ENCODE measurements at regions not wholly inside any gene's neighbourhood (a gene's known extent, or its start where the extent isn't known, plus 50 kb on each side); places are given as distances from the start of the nearest gene placed in this dataset.

GRCh38 chr10:83915801-83916200 lies 223.5 kb upstream of the GHITM start:
- no peak overlapping the region for H3K14ac ChIP-seq (ENCODE audit: low read length)
- H2BK120ac ChIP-seq (ENCODE audit: insufficient read depth, low read length, poor library complexity), result no peak overlapping the region
- H3K4ac ChIP-seq (ENCODE audit: low read depth, low read length), result no peak overlapping the region
- DNase-seq, result no peak
- no peak overlapping the region for H3K18ac ChIP-seq (ENCODE audit: low read length)
- no peak overlapping the region for H4K8ac ChIP-seq (ENCODE audit: low read depth, low read length)
- no peak overlapping the region for H2BK5ac ChIP-seq (ENCODE audit: low read depth, low read length, poor library complexity)
- no peak overlapping the region for H4K91ac ChIP-seq (ENCODE audit: low read depth, low read length)
- H2AFZ ChIP-seq (ENCODE audit: insufficient read depth, low read length, poor library complexity), result no peak overlapping the region
- WGBS (ENCODE audit: extremely low coverage, insufficient coverage, insufficient read length), result no CpG with 5 or more reads among the region's 1 CpG
- peaks cover 1% of the 10 kb centered on the region for H3K9me3 ChIP-seq (ENCODE audit: insufficient read depth, low read depth, low read length)
- H4K12ac ChIP-seq (ENCODE audit: low read depth, low read length), result no peak overlapping the region
- H2BK12ac ChIP-seq (ENCODE audit: low read length), result no peak overlapping the region
- no peaks in the 10 kb centered on the region for H3K36me3 ChIP-seq (ENCODE audit: control insufficient read depth in 1 of 2, insufficient read depth in 2 of 2, low read length in 2 of 2)
- no peak overlapping the region for H3K4me2 ChIP-seq (ENCODE audit: low read length)
- H3K79me2 ChIP-seq (ENCODE audit: control insufficient read depth, insufficient read depth, low read length, poor library complexity), result no peaks in the 10 kb centered on the region
- no peaks in the 10 kb centered on the region for H3K27me3 ChIP-seq (ENCODE audit: insufficient read depth, low read length)
- no peak overlapping the region for H3K9ac ChIP-seq (ENCODE audit: low read length)
- no peak overlapping the region for H3K23ac ChIP-seq (ENCODE audit: low read length)
- no peak overlapping the region for H3K4me3 ChIP-seq (ENCODE audit: low read depth, low read length)
- no peaks in the 10 kb centered on the region for H3K4me1 ChIP-seq (ENCODE audit: control insufficient read depth in 1 of 2, insufficient read depth in 2 of 2, low read length in 2 of 2)
- H3K79me1 ChIP-seq (ENCODE audit: low read length), result no peaks in the 10 kb centered on the region
- no peak overlapping the region for H3K27ac ChIP-seq (ENCODE audit: low read depth, low read length)
- H2AK5ac ChIP-seq (ENCODE audit: low read length), result no peak overlapping the region

GRCh38 chr10:83917537-83918506 lies 221.5 kb upstream of the GHITM start:
- no peak overlapping the region for H4K12ac ChIP-seq (ENCODE audit: low read depth, low read length)
- H3K79me2 ChIP-seq (ENCODE audit: control insufficient read depth, insufficient read depth, low read length, poor library complexity), result no peaks in the 10 kb centered on the region
- no peak overlapping the region for H3K18ac ChIP-seq (ENCODE audit: low read length)
- H2BK5ac ChIP-seq (ENCODE audit: low read depth, low read length, poor library complexity), result no peak overlapping the region
- H3K23ac ChIP-seq (ENCODE audit: low read length), result no peak overlapping the region
- H3K4me2 ChIP-seq (ENCODE audit: low read length), result no peak overlapping the region
- H3K14ac ChIP-seq (ENCODE audit: low read length), result no peak overlapping the region
- H3K9me3 ChIP-seq (ENCODE audit: insufficient read depth, low read depth, low read length), result peaks cover 1% of the 10 kb centered on the region
- H3K27ac ChIP-seq (ENCODE audit: low read depth, low read length), result no peak overlapping the region
- H2BK120ac ChIP-seq (ENCODE audit: insufficient read depth, low read length, poor library complexity), result no peak overlapping the region
- H3K4me1 ChIP-seq (ENCODE audit: control insufficient read depth in 1 of 2, insufficient read depth in 2 of 2, low read length in 2 of 2), result no peaks in the 10 kb centered on the region
- peak in 1 of 2 donors; percentile 25 for DNase-seq
- no peak overlapping the region for H3K9ac ChIP-seq (ENCODE audit: low read length)
- no peak overlapping the region for H2AFZ ChIP-seq (ENCODE audit: insufficient read depth, low read length, poor library complexity)
- H3K4ac ChIP-seq (ENCODE audit: low read depth, low read length), result no peak overlapping the region
- no CpG with 5 or more reads among the region's 17 CpGs for WGBS (ENCODE audit: extremely low coverage, insufficient coverage, insufficient read length)
- no peak overlapping the region for H2BK12ac ChIP-seq (ENCODE audit: low read length)
- H3K4me3 ChIP-seq (ENCODE audit: low read depth, low read length), result no peak overlapping the region
- no peak overlapping the region for H4K8ac ChIP-seq (ENCODE audit: low read depth, low read length)
- no peak overlapping the region for H2AK5ac ChIP-seq (ENCODE audit: low read length)
- H3K27me3 ChIP-seq (ENCODE audit: insufficient read depth, low read length), result no peaks in the 10 kb centered on the region
- H4K91ac ChIP-seq (ENCODE audit: low read depth, low read length), result no peak overlapping the region
- H3K36me3 ChIP-seq (ENCODE audit: control insufficient read depth in 1 of 2, insufficient read depth in 2 of 2, low read length in 2 of 2), result no peaks in the 10 kb centered on the region
- H3K79me1 ChIP-seq (ENCODE audit: low read length), result no peaks in the 10 kb centered on the region

- Histone ChIP-seq H3K4ac (ENCODE audit: low read depth, low read length) (no peak overlapping the region), H3K79me1 (ENCODE audit: low read length) (no peaks in the 10 kb centered on the region)
- no CpG with 5 or more reads among the region's 2 CpGs for WGBS (ENCODE audit: extremely low coverage, insufficient coverage, insufficient read length)
These were observed 220.1 kb upstream of the GHITM start for GRCh38 chr10:83919187-83919586.

GRCh38 chr10:83921984-83922860 lies 217.1 kb upstream of the GHITM start:
- H2BK120ac ChIP-seq (ENCODE audit: insufficient read depth, low read length, poor library complexity), result no peak overlapping the region
- no peak overlapping the region for H4K91ac ChIP-seq (ENCODE audit: low read depth, low read length)
- no CpG with 5 or more reads among the region's 3 CpGs for WGBS (ENCODE audit: extremely low coverage, insufficient coverage, insufficient read length)
- no peaks in the 10 kb centered on the region for H3K27me3 ChIP-seq (ENCODE audit: insufficient read depth, low read length)
- H3K4me3 ChIP-seq (ENCODE audit: low read depth, low read length), result no peak overlapping the region
- no peak overlapping the region for H3K9ac ChIP-seq (ENCODE audit: low read length)
- H3K79me2 ChIP-seq (ENCODE audit: control insufficient read depth, insufficient read depth, low read length, poor library complexity), result no peaks in the 10 kb centered on the region
- H3K27ac ChIP-seq (ENCODE audit: low read depth, low read length), result no peak overlapping the region
- H4K12ac ChIP-seq (ENCODE audit: low read depth, low read length), result no peak overlapping the region
- no peak overlapping the region for H4K8ac ChIP-seq (ENCODE audit: low read depth, low read length)
- no peak overlapping the region for H2BK12ac ChIP-seq (ENCODE audit: low read length)
- no peaks in the 10 kb centered on the region for H3K79me1 ChIP-seq (ENCODE audit: low read length)
- H2BK5ac ChIP-seq (ENCODE audit: low read depth, low read length, poor library complexity), result no peak overlapping the region
- H2AK5ac ChIP-seq (ENCODE audit: low read length), result no peak overlapping the region
- H3K36me3 ChIP-seq (ENCODE audit: control insufficient read depth in 1 of 2, insufficient read depth in 2 of 2, low read length in 2 of 2), result no peaks in the 10 kb centered on the region
- no peak for DNase-seq
- no peaks in the 10 kb centered on the region for H3K9me3 ChIP-seq (ENCODE audit: insufficient read depth, low read depth, low read length)
- H3K4me1 ChIP-seq (ENCODE audit: control insufficient read depth in 1 of 2, insufficient read depth in 2 of 2, low read length in 2 of 2), result peaks cover 0 to 3% of the 10 kb centered on the region in 2 experiments
- no peak overlapping the region for H3K14ac ChIP-seq (ENCODE audit: low read length)
- H3K4ac ChIP-seq (ENCODE audit: low read depth, low read length), result no peak overlapping the region
- no peak overlapping the region for H2AFZ ChIP-seq (ENCODE audit: insufficient read depth, low read length, poor library complexity)
- H3K4me2 ChIP-seq (ENCODE audit: low read length), result no peak overlapping the region
- no peak overlapping the region for H3K18ac ChIP-seq (ENCODE audit: low read length)
- H3K23ac ChIP-seq (ENCODE audit: low read length), result no peak overlapping the region

More at GRCh38 chr10:83919187-83919586, 220.1 kb upstream of the GHITM start:
- Histone ChIP-seq H3K9ac (ENCODE audit: low read length) (no peak overlapping the region), H2BK12ac (ENCODE audit: low read length) (no peak overlapping the region), H4K91ac (ENCODE audit: low read depth, low read length) (no peak overlapping the region), H3K23ac (ENCODE audit: low read length) (no peak overlapping the region), H3K27me3 (ENCODE audit: insufficient read depth, low read length) (no peaks in the 10 kb centered on the region), H3K4me3 (ENCODE audit: low read depth, low read length) (no peak overlapping the region), H3K36me3 (ENCODE audit: control insufficient read depth in 1 of 2, insufficient read depth in 2 of 2, low read length in 2 of 2) (no peaks in the 10 kb centered on the region), H3K4me1 (ENCODE audit: control insufficient read depth in 1 of 2, insufficient read depth in 2 of 2, low read length in 2 of 2) (no peaks in the 10 kb centered on the region), H3K14ac (ENCODE audit: low read length) (no peak overlapping the region), H4K12ac (ENCODE audit: low read depth, low read length) (no peak overlapping the region), H2AK5ac (ENCODE audit: low read length) (no peak overlapping the region), H3K27ac (ENCODE audit: low read depth, low read length) (no peak overlapping the region), H2BK120ac (ENCODE audit: insufficient read depth, low read length, poor library complexity) (no peak overlapping the region), H4K8ac (ENCODE audit: low read depth, low read length) (no peak overlapping the region), H3K18ac (ENCODE audit: low read length) (no peak overlapping the region), H2BK5ac (ENCODE audit: low read depth, low read length, poor library complexity) (no peak overlapping the region), H3K79me2 (ENCODE audit: control insufficient read depth, insufficient read depth, low read length, poor library complexity) (no peaks in the 10 kb centered on the region), H3K4me2 (ENCODE audit: low read length) (no peak overlapping the region), H2AFZ (ENCODE audit: insufficient read depth, low read length, poor library complexity) (no peak overlapping the region), H3K9me3 (ENCODE audit: insufficient read depth, low read depth, low read length) (no peaks in the 10 kb centered on the region)
- no peak for DNase-seq
